ENCODE measurements at regions not wholly inside any gene's neighbourhood (a gene's known extent, or its start where the extent isn't known, plus 50 kb on each side); places are given as distances from the start of the nearest gene placed in this dataset.

GRCh38 chr11:80686889-80687288 is 1246.1 kb upstream of the TENM4 start:
- intact Hi-C loops (cut with DNase I): no loop called here
- DNase-seq: no peak

GRCh38 chr11:80673566-80673965 is 1232.7 kb upstream of the TENM4 start:
- H3K9me3 ChIP-seq (replicated peaks in 1 of 3): no peaks in the 10 kb centered on the region
- H3K36me3 ChIP-seq (replicated peaks in 1 of 2): no peaks in the 10 kb centered on the region
- H3K27ac ChIP-seq: no peak overlapping the region
- no peak overlapping the region for H3K4me3 ChIP-seq
- no peak for TF ChIP-seq CTCF (IDR thresholded peaks at IDR 0.05)
- TF ChIP-seq POLR2A (IDR thresholded peaks at IDR 0.05): no peak
- H3K4me1 ChIP-seq (replicated peaks in 1 of 2): no peaks in the 10 kb centered on the region
- intact Hi-C loops (cut with DNase I): no loop called here
- DNase-seq: no peak
- H3K27me3 ChIP-seq: no peaks in the 10 kb centered on the region

More at GRCh38 chr11:80686889-80687288, 1246.1 kb upstream of the TENM4 start:
- H3K4me1 ChIP-seq (replicated peaks in 1 of 2): no peaks in the 10 kb centered on the region
- no peak for TF ChIP-seq POLR2A (IDR thresholded peaks at IDR 0.05)
- no peak for TF ChIP-seq CTCF (IDR thresholded peaks at IDR 0.05)
- H3K9me3 ChIP-seq (replicated peaks in 1 of 3): no peaks in the 10 kb centered on the region
- H3K27ac ChIP-seq: no peak overlapping the region
- WGBS, 4 donors: 85 to 94% (median 92%) methylated on average over 3 to 4 of the region's 4 CpGs
- H3K36me3 ChIP-seq (replicated peaks in 1 of 2): no peaks in the 10 kb centered on the region
- H3K27me3 ChIP-seq: no peaks in the 10 kb centered on the region
- H3K4me3 ChIP-seq: no peak overlapping the region

GRCh38 chr11:80669620-80670019 is 1228.8 kb upstream of the TENM4 start:
- no peak for DNase-seq
- 83 to 90% (median 87%) methylated on average over 3 of the region's 3 CpGs for WGBS, 4 donors
- Histone ChIP-seq H3K27ac (no peak overlapping the region), H3K27me3 (no peaks in the 10 kb centered on the region), H3K4me1 (replicated peaks in 1 of 2) (no peaks in the 10 kb centered on the region), H3K9me3 (replicated peaks in 1 of 3) (no peaks in the 10 kb centered on the region), H3K36me3 (replicated peaks in 1 of 2) (no peaks in the 10 kb centered on the region), H3K4me3 (no peak overlapping the region)
- intact Hi-C loops (cut with DNase I): no loop called here
- TF ChIP-seq CTCF (IDR thresholded peaks at IDR 0.05): no peak
- TF ChIP-seq POLR2A (IDR thresholded peaks at IDR 0.05): no peak

- H3K4me3 ChIP-seq: no peak overlapping the region
- no peaks in the 10 kb centered on the region for H3K9me3 ChIP-seq (replicated peaks in 1 of 3)
- DNase-seq: no peak
- no peaks in the 10 kb centered on the region for H3K4me1 ChIP-seq (replicated peaks in 1 of 2)
- no peaks in the 10 kb centered on the region for H3K27me3 ChIP-seq
- TF ChIP-seq CTCF (IDR thresholded peaks at IDR 0.05) (no peak), POLR2A (IDR thresholded peaks at IDR 0.05) (no peak)
- no peak overlapping the region for H3K27ac ChIP-seq
- H3K36me3 ChIP-seq (replicated peaks in 1 of 2): no peaks in the 10 kb centered on the region
- intact Hi-C loops (cut with DNase I): no loop called here
- WGBS, 4 donors: 88 to 98% (median 90%) methylated on average over 6 of the region's 6 CpGs
These were observed 1227.2 kb upstream of the TENM4 start for GRCh38 chr11:80668039-80668438.

Measured in adrenal gland (tissue), 9 donors.